Prostate gland (tissue), 1 donor: ENCODE measurements at regions not wholly inside any gene's neighbourhood (a gene's known extent, or its start where the extent isn't known, plus 50 kb on each side); places are given as distances from the start of the nearest gene placed in this dataset.

Experiments
- POLR2A ChIP-seq: fragments of 450-650 bp; IDR thresholded peaks from one replicate; pipeline ENCODE4 v1.6.1; 2016; ENCODE audit warnings: antibody characterized with exemption, mild to moderate bottlenecking
- POLR2AphosphoS5 ChIP-seq: sonication (generic); formaldehyde crosslinking; IDR thresholded peaks from one replicate; pipeline ENCODE4 v1.6.1; 2017; ENCODE audit warnings: antibody characterized with exemption

DNA sequence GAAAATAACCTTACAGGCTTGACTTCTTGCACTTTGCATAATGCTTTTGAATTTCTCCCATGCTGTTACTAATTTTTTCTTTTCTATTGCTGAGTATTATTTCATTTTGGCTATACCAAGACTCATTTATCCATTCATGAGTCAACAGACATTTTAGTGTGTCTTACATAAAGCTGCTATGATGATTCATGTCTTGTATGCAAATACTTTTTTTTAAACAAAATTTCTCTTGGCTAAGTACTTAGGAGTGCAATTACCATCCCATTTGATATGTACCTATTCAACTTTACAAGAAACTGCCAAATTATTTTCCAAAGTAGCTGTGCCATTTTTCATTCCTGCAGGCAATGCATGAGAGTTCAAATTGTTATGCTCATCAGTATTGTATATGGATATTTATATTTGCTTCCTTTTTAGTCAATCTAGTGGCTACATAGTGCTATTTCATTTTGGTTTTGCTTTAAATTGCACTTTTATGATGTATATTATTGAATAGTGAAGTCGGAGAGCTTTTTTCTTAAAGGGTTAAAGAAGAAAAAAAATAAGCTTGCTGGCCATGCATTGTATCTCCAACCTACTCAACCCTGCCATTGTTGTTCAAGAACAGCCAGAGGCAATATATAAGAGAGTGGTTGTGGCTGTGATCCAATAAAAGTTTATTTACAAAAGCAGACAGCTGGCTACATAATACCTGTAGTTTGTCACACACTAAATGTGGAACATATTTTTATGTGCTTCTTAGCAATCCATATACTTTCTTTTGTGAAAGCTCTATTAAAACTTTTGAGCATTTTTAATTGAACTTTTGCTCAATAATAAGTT, 862.8 kb downstream of the KCNT2 start:
- TF ChIP-seq POLR2AphosphoS5 (no peak), POLR2A (no peak)
